H9 (cell line): ENCODE measurements at regions not wholly inside any gene's neighbourhood (a gene's known extent, or its start where the extent isn't known, plus 50 kb on each side); places are given as distances from the start of the nearest gene placed in this dataset.

Source experiments
- DNase-seq: peaks from one replicate; pipeline ENCODE4 v3.0.0-alpha.2; 2017
- H2AFZ ChIP-seq: one replicate; pipeline ENCODE4 v1.6.1; 2013; ENCODE audit warnings: mild to moderate bottlenecking, low read length, control low read depth, moderate library complexity
- H2AK5ac ChIP-seq: 2 replicates; pipeline ENCODE4 v1.6.1; 2013; ENCODE audit warnings: low read length, control low read depth, mixed read lengths; ENCODE audit not compliant: insufficient read length
- H2BK120ac ChIP-seq: one replicate; pipeline ENCODE4 v1.6.1; 2013; ENCODE audit warnings: low read depth, mild to moderate bottlenecking, low read length, control low read depth, inconsistent platforms; ENCODE audit not compliant: poor library complexity, severe bottlenecking
- H2BK12ac ChIP-seq: 2 replicates; pipeline ENCODE4 v1.6.1; 2013; ENCODE audit warnings: low read length, control low read depth, mixed read lengths, low read depth; ENCODE audit not compliant: insufficient read length
- H2BK15ac ChIP-seq: 2 replicates; pipeline ENCODE4 v1.6.1; 2013; ENCODE audit warnings: low read depth, low read length, control low read depth
- H2BK20ac ChIP-seq: one replicate; pipeline ENCODE4 v1.6.1; 2013; ENCODE audit warnings: low read depth, mild to moderate bottlenecking, low read length, control low read depth, inconsistent platforms; ENCODE audit not compliant: poor library complexity, severe bottlenecking
- H2BK5ac ChIP-seq: 2 replicates; pipeline ENCODE4 v1.6.1; 2013; ENCODE audit warnings: low read length, control low read depth, mixed read lengths; ENCODE audit not compliant: insufficient read length
- H3K14ac ChIP-seq: 2 replicates; pipeline ENCODE4 v1.6.1; 2013; ENCODE audit warnings: low read length, control low read depth; ENCODE audit not compliant: insufficient read depth
- H3K18ac ChIP-seq: 2 replicates; pipeline ENCODE4 v1.6.1; 2013; ENCODE audit warnings: low read depth, mild to moderate bottlenecking, mixed read lengths, low read length, control low read depth; ENCODE audit not compliant: insufficient read length
- H3K23ac ChIP-seq: 2 replicates; pipeline ENCODE4 v1.6.1; 2013; ENCODE audit warnings: low read length, control low read depth, mixed read lengths, low read depth; ENCODE audit not compliant: insufficient read length
- H3K23me2 ChIP-seq: 2 replicates; pipeline ENCODE4 v1.6.1; 2013; ENCODE audit warnings: low read depth, mild to moderate bottlenecking, mixed read lengths, low read length, control low read depth; ENCODE audit not compliant: insufficient read length, poor library complexity, severe bottlenecking
- H3K27ac ChIP-seq: 2 replicates; pipeline ENCODE4 v1.5.1; 2013; ENCODE audit warnings: low read length, control low read depth, mixed read lengths, low read depth; ENCODE audit not compliant: insufficient read length
- H3K27me3 ChIP-seq: 2 replicates; pipeline ENCODE4 v1.6.1; 2013; ENCODE audit warnings: low read length, control low read depth, inconsistent platforms; ENCODE audit not compliant: insufficient read depth
- H3K4ac ChIP-seq: 2 replicates; pipeline ENCODE4 v1.6.1; 2013; ENCODE audit warnings: low read depth, mild to moderate bottlenecking, control low read depth, inconsistent platforms, low read length, moderate library complexity
- H3K4me1 ChIP-seq: 2 replicates; pipeline ENCODE4 v1.6.1; 2013; ENCODE audit warnings: low read length, control low read depth, inconsistent platforms; ENCODE audit not compliant: insufficient read depth
- H3K4me2 ChIP-seq: 2 replicates; pipeline ENCODE4 v1.6.1; 2013; ENCODE audit warnings: low read length, control low read depth, mixed read lengths; ENCODE audit not compliant: insufficient read length, insufficient read depth
- H3K56ac ChIP-seq: 2 replicates; pipeline ENCODE4 v1.6.1; 2013; ENCODE audit warnings: low read depth, mild to moderate bottlenecking, mixed read lengths, low read length, control low read depth; ENCODE audit not compliant: insufficient read length
- H3K79me1 ChIP-seq: 2 replicates; pipeline ENCODE4 v1.6.1; 2013; ENCODE audit warnings: low read depth, mild to moderate bottlenecking, moderate library complexity, low read length, control low read depth, inconsistent platforms; ENCODE audit not compliant: insufficient read depth, poor library complexity, severe bottlenecking
- H3K79me2 ChIP-seq: 2 replicates; pipeline ENCODE4 v1.6.1; 2013; ENCODE audit warnings: low read length, control low read depth, inconsistent platforms; ENCODE audit not compliant: insufficient read depth
- H3K9ac ChIP-seq: 2 replicates; pipeline ENCODE4 v1.6.1; 2013; ENCODE audit warnings: low read length, control low read depth, mixed read lengths; ENCODE audit not compliant: insufficient read length; ENCODE audit errors: extremely low read depth
- H3K9me3 ChIP-seq: one replicate; pipeline ENCODE4 v1.6.1; 2013; ENCODE audit warnings: low read depth, low read length, inconsistent platforms; ENCODE audit not compliant: control insufficient read depth
- H3T11ph ChIP-seq: one replicate; pipeline ENCODE4 v1.6.1; 2013; ENCODE audit warnings: mild to moderate bottlenecking, low read length, control low read depth, inconsistent platforms
- H4K20me1 ChIP-seq: one replicate; pipeline ENCODE4 v1.6.1; 2013; ENCODE audit not compliant: control insufficient read depth, insufficient read length, insufficient read depth
- H4K5ac ChIP-seq: 2 replicates; pipeline ENCODE4 v1.6.1; 2013; ENCODE audit warnings: low read depth, mild to moderate bottlenecking, mixed read lengths, low read length, control low read depth; ENCODE audit not compliant: insufficient read length
- H4K8ac ChIP-seq: replicated peaks from 2 replicates; pipeline ENCODE4 v1.6.1; 2013; ENCODE audit warnings: low read length, control low read depth, mixed read lengths, low read depth; ENCODE audit not compliant: insufficient read length
- H4K91ac ChIP-seq: 2 replicates; pipeline ENCODE4 v1.6.1; 2013; ENCODE audit warnings: low read depth, mild to moderate bottlenecking, moderate library complexity, mixed read lengths, low read length, control low read depth; ENCODE audit not compliant: insufficient read length
- H3K27ac Mint-ChIP-seq, 3 experiments: 2 replicates in 2 of 3; 3 replicates in 1 of 3; pipeline ENCODE4 v1.8.0; 2020 to 2021; ENCODE audit warnings: mixed read lengths in 3 of 3, mild to moderate bottlenecking in 1 of 3, moderate library complexity in 1 of 3
- H3K27me3 Mint-ChIP-seq: 2 replicates; pipeline ENCODE4 v1.8.0; 2021; ENCODE audit warnings: low read depth, mild to moderate bottlenecking, moderate library complexity, mixed read lengths
- H3K36me3 Mint-ChIP-seq, 3 experiments: 2 replicates in 2 of 3; 3 replicates in 1 of 3; pipeline ENCODE4 v1.8.0; 2020 to 2021; ENCODE audit warnings: low read depth in 3 of 3, mixed read lengths in 3 of 3; ENCODE audit not compliant: insufficient read depth in 1 of 3
- H3K4me1 Mint-ChIP-seq, 2 experiments: 2 replicates each; pipeline ENCODE4 v1.8.0; 2020; ENCODE audit warnings: mixed read lengths in 2 of 2
- H3K4me3 Mint-ChIP-seq, 2 experiments: 2 replicates in 1 of 2; 3 replicates in 1 of 2; pipeline ENCODE4 v1.8.0; 2020 to 2021; ENCODE audit warnings: mild to moderate bottlenecking in 2 of 2, mixed read lengths in 2 of 2, moderate library complexity in 1 of 2
- H3K9me3 Mint-ChIP-seq, 2 experiments: 2 replicates in 1 of 2; 3 replicates in 1 of 2; pipeline ENCODE4 v1.8.0; 2020; ENCODE audit warnings: mild to moderate bottlenecking in 2 of 2, mixed read lengths in 2 of 2, moderate library complexity in 1 of 2
- CTCF ChIP-seq: fragments of 200-600 bp; sonication (generic); conservative IDR thresholded peaks from 3 replicates; pipeline ENCODE4 v1.8.0; 2021; ENCODE audit warnings: antibody characterized with exemption, mild to moderate bottlenecking
- WGBS: extraction: QIAGEN DNeasy Blood & Tissue Kit; methylation state at CpG from one replicate; pipeline ENCODE4 v1.1.7; 2013; ENCODE audit warnings: missing lambda C conversion rate, low lambda C conversion rate, mixed read lengths; ENCODE audit not compliant: insufficient read length; ENCODE audit errors: extremely low coverage; 5-methylcytosine and 5-hydroxymethylcytosine counted together

- H4K5ac ChIP-seq = no peak overlapping the region
- no peak overlapping the region for H2BK15ac ChIP-seq
- H3T11ph ChIP-seq = no peak overlapping the region
- H4K8ac ChIP-seq = no peak overlapping the region
- WGBS = no CpG with 5 or more reads among the region's 1 CpG
- no peaks in the 10 kb centered on the region for H4K20me1 ChIP-seq
- no peak overlapping the region for H3K23ac ChIP-seq
- H2AK5ac ChIP-seq = no peak overlapping the region
- H3K4me3 Mint-ChIP-seq = no peak overlapping the region
- H3K27me3 Mint-ChIP-seq = no peaks in the 10 kb centered on the region
- no peaks in the 10 kb centered on the region for H3K79me2 ChIP-seq
- H3K18ac ChIP-seq = no peak overlapping the region
- no peak overlapping the region for H3K9ac ChIP-seq
- H3K79me1 ChIP-seq = no peaks in the 10 kb centered on the region
- no peak overlapping the region for H3K14ac ChIP-seq
- no peak overlapping the region for H3K56ac ChIP-seq
- no peaks in the 10 kb centered on the region for H3K23me2 ChIP-seq
- H3K27ac ChIP-seq = no peak overlapping the region
- H4K91ac ChIP-seq = no peak overlapping the region
- H2AFZ ChIP-seq = no peak overlapping the region
- DNase-seq = no peak
- H3K4me2 ChIP-seq = no peak overlapping the region
- H2BK20ac ChIP-seq = no peak overlapping the region
- no peak for TF ChIP-seq CTCF
- no peak overlapping the region for H3K27ac Mint-ChIP-seq
- no peak overlapping the region for H2BK5ac ChIP-seq
- no peak overlapping the region for H2BK120ac ChIP-seq
- no peak overlapping the region for H3K4ac ChIP-seq
- H3K9me3 ChIP-seq = no peaks in the 10 kb centered on the region
- no peaks in the 10 kb centered on the region for H3K36me3 Mint-ChIP-seq
- H2BK12ac ChIP-seq = no peak overlapping the region
- H3K9me3 Mint-ChIP-seq = no peaks in the 10 kb centered on the region
- no peaks in the 10 kb centered on the region for H3K4me1 ChIP-seq
- peaks cover 0 to 3% of the 10 kb centered on the region in 2 experiments; a peak in 2 of 4 replicates for H3K4me1 Mint-ChIP-seq
- no peaks in the 10 kb centered on the region for H3K27me3 ChIP-seq
These were observed 256.5 kb downstream of the HACE1 start for GRCh38 chr6:104603108-104603745.
